Epithelial cell of esophagus (primary cell): ENCODE measurements at regions not wholly inside any gene's neighbourhood (a gene's known extent, or its start where the extent isn't known, plus 50 kb on each side); places are given as distances from the start of the nearest gene placed in this dataset.

Experiments used
- DNase-seq: peaks from one replicate; pipeline ENCODE4 v3.0.0; 2010; ENCODE audit warnings: low read depth
- H3K4me3 ChIP-seq: 2 replicates; pipeline ENCODE4 v1.5.1; 2011; ENCODE audit warnings: mild to moderate bottlenecking, low read length, control low read depth
- CTCF ChIP-seq: IDR thresholded peaks from 2 replicates; pipeline ENCODE4 v1.5.1; 2011; ENCODE audit warnings: low read depth, mild to moderate bottlenecking, low read length, control low read depth, inconsistent platforms; ENCODE audit not compliant: insufficient read depth; ENCODE audit errors: missing control alignments

- H3K4me3 ChIP-seq: no peak overlapping the region
- no peak for DNase-seq
- no peak for TF ChIP-seq CTCF
These were observed 546.3 kb upstream of the ZEB2 start for GRCh38 chr2:145066151-145066661.

GRCh38 chr2:145065342-145065741 is 545.4 kb upstream of the ZEB2 start:
- H3K4me3 ChIP-seq: no peak overlapping the region
- no peak for DNase-seq
- no peak for TF ChIP-seq CTCF

- H3K4me3 ChIP-seq: no peak overlapping the region
- DNase-seq: no peak
- no peak for TF ChIP-seq CTCF
These were observed 544.6 kb upstream of the ZEB2 start for GRCh38 chr2:145064511-145064910.

- H3K4me3 ChIP-seq: no peak overlapping the region
- peak; percentile 99 for DNase-seq
- TF ChIP-seq CTCF: no peak
These were observed 541.0 kb upstream of the ZEB2 start for GRCh38 chr2:145060876-145061275.

- DNase-seq: no peak
These were observed 540.0 kb upstream of the ZEB2 start for GRCh38 chr2:145059914-145060313.

GRCh38 chr2:145059343-145059742 is 539.4 kb upstream of the ZEB2 start:
- no peak for DNase-seq
- H3K4me3 ChIP-seq: no peak overlapping the region
- no peak for TF ChIP-seq CTCF

More at GRCh38 chr2:145059914-145060313, 540.0 kb upstream of the ZEB2 start:
- TF ChIP-seq CTCF: no peak
- no peak overlapping the region for H3K4me3 ChIP-seq

- no peak for TF ChIP-seq CTCF
- H3K4me3 ChIP-seq: no peak overlapping the region
- no peak for DNase-seq
These were observed 538.5 kb upstream of the ZEB2 start for GRCh38 chr2:145058457-145058856.
